A549 (cell line): ENCODE measurements at regions not wholly inside any gene's neighbourhood (a gene's known extent, or its start where the extent isn't known, plus 50 kb on each side); places are given as distances from the start of the nearest gene placed in this dataset.
"Not testable (repeated sequence)": the region's sequence is repeated elsewhere in the genome, so short reads cannot be mapped to it uniquely, and the experiment has no call there.

ENCODE experiments used
- ATAC-seq, 2 experiments: fragments of 200-7000 bp in 1 of 2; fragments of >200 bp in 1 of 2; cut with Nextera tagmentation in 1 of 2; cut with Tn5 transposase in 1 of 2; 3 replicates each; pipeline versions ENCODE4 v1.8.0 to v1.9.1; 2018 to 2020; ENCODE audit warnings: mild to moderate bottlenecking in 1 of 2, moderate library complexity in 1 of 2
- CTCF ChIA-PET: fragments of 300-600 bp; sonication (Branson Sonifier 250); formaldehyde crosslinking; extraction: SDS; loops from one replicate; lab custom pipeline; 2021; ENCODE audit warnings: antibody characterized with exemption, inconsistent platforms; lab: Yijun Ruan, JAX
- POLR2A ChIA-PET: fragments of 350-600 bp; formaldehyde crosslinking; extraction: SDS; loops from one replicate; lab custom pipeline; 2021; ENCODE audit warnings: antibody characterized with exemption, inconsistent platforms; lab: Yijun Ruan, JAX
- DNase-seq, 2 experiments: peaks; one replicate each; pipeline versions ENCODE4 v3.0.0 to v3.0.0-alpha.2; 2011 to 2016; ENCODE audit warnings: low read depth in 1 of 2, low spot score in 1 of 2
- FAIRE-seq: peaks from 2 replicates; lab custom pipeline; 2011; peaks lifted over from hg19 to GRCh38; lab: Jason Lieb, UNC
- H3K27ac ChIP-seq, 2 experiments: fragments of >200 bp; sonication (Bioruptor Twin); formaldehyde crosslinking; 3 replicates each; pipeline ENCODE4 v1.5.1; 2016 to 2017
- H3K4me1 ChIP-seq: fragments of >200 bp; sonication (Bioruptor Twin); formaldehyde crosslinking; 3 replicates; pipeline ENCODE4 v1.6.1; 2016
- H3K4me2 ChIP-seq: fragments of >200 bp; sonication (Bioruptor Twin); formaldehyde crosslinking; 3 replicates; pipeline ENCODE4 v1.6.1; 2016
- H3K4me3 ChIP-seq: fragments of >200 bp; sonication (Bioruptor Twin); formaldehyde crosslinking; 3 replicates; pipeline ENCODE4 v1.5.1; 2016
- H3K9me3 ChIP-seq: fragments of >200 bp; sonication (Bioruptor Twin); formaldehyde crosslinking; 3 replicates; pipeline ENCODE4 v1.6.1; 2016
- BCL3 ChIP-seq: fragments of >200 bp; sonication (Bioruptor Twin); formaldehyde crosslinking; IDR thresholded peaks from 3 replicates; pipeline ENCODE4 v1.6.1; 2016
- CBX2 ChIP-seq: fragments of 200-600 bp; sonication (generic); IDR thresholded peaks from 2 replicates; pipeline ENCODE4 v1.6.1; 2016; ENCODE audit warnings: low read depth, mild to moderate bottlenecking, borderline replicate concordance
- CEBPB ChIP-seq, 2 experiments: fragments of >200 bp in 1 of 2; sonication (Bioruptor Twin) in 1 of 2; formaldehyde crosslinking in 1 of 2; IDR thresholded peaks; 2 replicates each; pipeline ENCODE4 v1.6.1; 2012 to 2016
- CHD4 ChIP-seq: fragments of 200-600 bp; sonication (generic); IDR thresholded peaks from 2 replicates; pipeline ENCODE4 v1.6.1; 2016; ENCODE audit warnings: antibody characterized with exemption, mild to moderate bottlenecking, borderline replicate concordance
- E2F6 ChIP-seq: IDR thresholded peaks from 2 replicates; pipeline ENCODE4 v1.6.1; 2012; ENCODE audit warnings: low read depth, borderline replicate concordance
- EHF ChIP-seq: fragments of 250-450 bp; sonication (Bioruptor Pico); IDR thresholded peaks from 2 replicates; pipeline ENCODE4 v1.5.0; 2020; ENCODE audit warnings: mild to moderate bottlenecking
- EP300 ChIP-seq, 2 experiments: fragments of >200 bp; sonication (Bioruptor Twin); formaldehyde crosslinking; IDR thresholded peaks; 2 replicates in 1 of 2; 3 replicates in 1 of 2; pipeline ENCODE4 v1.6.1; 2016 to 2017
- ESRRA ChIP-seq: fragments of 150-350 bp; IDR thresholded peaks from 2 replicates; pipeline ENCODE4 v1.6.1; 2014; ENCODE audit warnings: mild to moderate bottlenecking, low read length, borderline replicate concordance
- FOSB ChIP-seq: fragments of 250-450 bp; sonication (Bioruptor Pico); IDR thresholded peaks from 2 replicates; pipeline ENCODE4 v1.5.0; 2020; ENCODE audit warnings: mild to moderate bottlenecking, moderate library complexity
- FOSL2 ChIP-seq, 2 experiments: fragments of 450-650 bp in 1 of 2; fragments of >200 bp in 1 of 2; sonication (Bioruptor Twin) in 1 of 2; formaldehyde crosslinking; IDR thresholded peaks; 2 replicates each; pipeline versions ENCODE4 v1.5.0 to v1.6.1; 2016 to 2020; ENCODE audit warnings: mild to moderate bottlenecking in 1 of 2, moderate library complexity in 1 of 2
- HDAC2 ChIP-seq: fragments of 200-600 bp; sonication (generic); IDR thresholded peaks from 2 replicates; pipeline ENCODE4 v1.6.1; 2016
- HES2 ChIP-seq: fragments of >200 bp; sonication (Bioruptor Twin); formaldehyde crosslinking; IDR thresholded peaks from 2 replicates; pipeline ENCODE4 v1.6.1; 2016
- HOXB13 ChIP-seq: fragments of 250-450 bp; sonication (Bioruptor Pico); IDR thresholded peaks from 2 replicates; pipeline ENCODE4 v1.5.0; 2020; ENCODE audit warnings: low read depth, mild to moderate bottlenecking, moderate library complexity
- HOXB5 ChIP-seq: fragments of 250-450 bp; sonication (Bioruptor Pico); IDR thresholded peaks from 2 replicates; pipeline ENCODE4 v1.5.0; 2020; ENCODE audit warnings: mild to moderate bottlenecking, moderate library complexity
- JUN ChIP-seq, 2 experiments: fragments of >200 bp; sonication (Bioruptor Twin); formaldehyde crosslinking; IDR thresholded peaks; 2 replicates in 1 of 2; 3 replicates in 1 of 2; pipeline ENCODE4 v1.6.1; 2016 to 2017
- KDM1A ChIP-seq: fragments of 200-600 bp; sonication (generic); IDR thresholded peaks from 2 replicates; pipeline ENCODE4 v1.6.1; 2016; ENCODE audit warnings: low read depth, mild to moderate bottlenecking
- MAFK ChIP-seq: fragments of 450-650 bp; IDR thresholded peaks from 2 replicates; pipeline ENCODE4 v1.6.1; 2014; ENCODE audit not compliant: partially characterized antibody
- RAD21 ChIP-seq, 2 experiments: fragments of >200 bp in 1 of 2; sonication (Bioruptor Twin) in 1 of 2; formaldehyde crosslinking in 1 of 2; IDR thresholded peaks in 1 of 2; conservative IDR thresholded peaks in 1 of 2; 2 replicates in 1 of 2; 3 replicates in 1 of 2; pipeline ENCODE4 v1.6.1; 2012 to 2018; ENCODE audit warnings: inconsistent platforms in 1 of 2
- RNF2 ChIP-seq: fragments of 200-600 bp; sonication (generic); IDR thresholded peaks from 2 replicates; pipeline ENCODE4 v1.6.1; 2016; ENCODE audit warnings: low read depth, mild to moderate bottlenecking, antibody characterized with exemption, moderate library complexity, borderline replicate concordance
- SMC3 ChIP-seq: fragments of >200 bp; sonication (Bioruptor Twin); formaldehyde crosslinking; IDR thresholded peaks from 3 replicates; pipeline ENCODE4 v1.6.1; 2018; ENCODE audit warnings: inconsistent platforms
- SREBF2 ChIP-seq: fragments of 450-650 bp; IDR thresholded peaks from 2 replicates; pipeline ENCODE4 v1.6.1; 2014; ENCODE audit warnings: mild to moderate bottlenecking, moderate library complexity
- TP53 ChIP-seq: fragments of 250-450 bp; sonication (Bioruptor Pico); IDR thresholded peaks from 2 replicates; pipeline ENCODE4 v1.5.0; 2021; ENCODE audit warnings: mild to moderate bottlenecking, moderate library complexity
- ZFP36 ChIP-seq: fragments of 450-650 bp; IDR thresholded peaks from 2 replicates; pipeline ENCODE4 v1.6.1; 2014; ENCODE audit warnings: borderline replicate concordance; ENCODE audit not compliant: partially characterized antibody
- WGBS: methylation state at CpG from one replicate; pipeline ENCODE4 v1.1.6; 2017; ENCODE audit errors: missing lambda C conversion rate; 5-methylcytosine and 5-hydroxymethylcytosine counted together
- TF ChIP-seq, protein P1 (sequence below): IDR thresholded peaks from 2 replicates; pipeline ENCODE4 v1.6.1; 2012
- TF ChIP-seq, protein P2 (sequence below): fragments of 250-450 bp; sonication (Bioruptor Pico); IDR thresholded peaks from 2 replicates; pipeline ENCODE4 v1.5.0; 2020; ENCODE audit warnings: low read depth, mild to moderate bottlenecking, moderate library complexity

DNA sequence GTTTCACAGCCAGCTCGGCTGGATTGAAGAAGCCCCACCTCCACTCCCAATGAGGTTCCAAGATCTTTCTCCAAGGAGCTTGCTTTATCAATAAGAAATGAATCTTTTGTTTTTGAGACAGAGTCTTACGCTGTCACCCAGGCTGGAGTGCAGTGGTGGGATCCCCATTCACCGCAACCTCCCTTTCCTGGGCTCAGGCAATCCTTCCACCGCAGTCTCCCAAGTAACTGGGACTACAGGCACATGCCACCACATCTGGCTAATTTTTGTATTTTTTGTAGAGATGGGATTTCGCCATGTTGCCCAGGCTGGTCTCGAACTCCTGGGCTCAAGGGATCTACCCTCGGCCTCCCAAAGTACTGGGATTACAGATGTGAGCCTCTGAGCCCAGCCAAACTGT lies 175.3 kb downstream of the OR4M2 start:
- H3K4me2 ChIP-seq, CTCF ChIA-PET, FAIRE-seq, H3K4me3 ChIP-seq, H3K27ac ChIP-seq, POLR2A ChIA-PET, H3K9me3 ChIP-seq, ATAC-seq, DNase-seq: not testable (repeated sequence)
- H3K4me1 ChIP-seq = peaks cover 12% of the 10 kb centered on the region; the same call in 1 of the 3 replicates
- 55% methylated on average over 7 of the region's 7 CpGs for WGBS

- 16% methylated on average over 20 of the region's 20 CpGs for WGBS
Observed at GRCh38 chr15:22256389-22257046, 176.2 kb downstream of the OR4M2 start.

GRCh38 chr15:22257047-22258008 lies 177.0 kb downstream of the OR4M2 start:
- peak overlapping the region; percentile 49 for H3K4me3 ChIP-seq
- peak; percentile 79 to 93 for ATAC-seq
- POLR2A ChIA-PET = interaction anchor here (0.6 to 1.0 kb wide), 2 partner anchors 28 to 1909 kb away, joined by 3 to 5 read pairs; no protein-coding TSS in a partner anchor
- TF ChIP-seq HDAC2 = peak; percentile 99
- TF ChIP-seq HES2 = no peak
- TF ChIP-seq EP300 (IDR thresholded peaks at IDR 0.05) = no peak
- TF ChIP-seq CEBPB (IDR thresholded peaks at IDR 0.05) = no peak
- TF ChIP-seq, protein P1, sequence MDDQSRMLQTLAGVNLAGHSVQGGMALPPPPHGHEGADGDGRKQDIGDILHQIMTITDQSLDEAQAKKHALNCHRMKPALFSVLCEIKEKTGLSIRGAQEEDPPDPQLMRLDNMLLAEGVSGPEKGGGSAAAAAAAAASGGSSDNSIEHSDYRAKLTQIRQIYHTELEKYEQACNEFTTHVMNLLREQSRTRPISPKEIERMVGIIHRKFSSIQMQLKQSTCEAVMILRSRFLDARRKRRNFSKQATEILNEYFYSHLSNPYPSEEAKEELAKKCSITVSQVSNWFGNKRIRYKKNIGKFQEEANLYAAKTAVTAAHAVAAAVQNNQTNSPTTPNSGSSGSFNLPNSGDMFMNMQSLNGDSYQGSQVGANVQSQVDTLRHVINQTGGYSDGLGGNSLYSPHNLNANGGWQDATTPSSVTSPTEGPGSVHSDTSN = no peak
- TF ChIP-seq BCL3 = no peak
- TF ChIP-seq FOSL2 (IDR thresholded peaks at IDR 0.05) = no peak
- peak; percentile 57 for TF ChIP-seq FOSL2 (CRISPR knock-in tag; IDR thresholded peaks at IDR 0.05)
- TF ChIP-seq SMC3 = no peak
- TF ChIP-seq E2F6 = no peak
- TF ChIP-seq HOXB5 = no peak
- no peak for TF ChIP-seq RAD21 (conservative IDR thresholded peaks at IDR 0.05 in 1 of 2, IDR thresholded peaks at IDR 0.05 in 1 of 2)
- TF ChIP-seq, protein P2, sequence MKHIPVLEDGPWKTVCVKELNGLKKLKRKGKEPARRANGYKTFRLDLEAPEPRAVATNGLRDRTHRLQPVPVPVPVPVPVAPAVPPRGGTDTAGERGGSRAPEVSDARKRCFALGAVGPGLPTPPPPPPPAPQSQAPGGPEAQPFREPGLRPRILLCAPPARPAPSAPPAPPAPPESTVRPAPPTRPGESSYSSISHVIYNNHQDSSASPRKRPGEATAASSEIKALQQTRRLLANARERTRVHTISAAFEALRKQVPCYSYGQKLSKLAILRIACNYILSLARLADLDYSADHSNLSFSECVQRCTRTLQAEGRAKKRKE (CRISPR knock-in tag) = no peak
- no peak for TF ChIP-seq EHF (CRISPR knock-in tag)
- no peak for TF ChIP-seq MAFK
- no peak for TF ChIP-seq HOXB13 (CRISPR knock-in tag)
- no peak for TF ChIP-seq RNF2
- no peak for TF ChIP-seq TP53 (CRISPR knock-in tag)
- no peak for TF ChIP-seq ESRRA
- TF ChIP-seq CHD4 = peak; percentile 93
- TF ChIP-seq SREBF2 = no peak
- TF ChIP-seq FOSB = no peak
- no peak for TF ChIP-seq CBX2
- peak in 1 of 2 experiments; percentile 77; a peak in 2 of 5 replicates for TF ChIP-seq JUN (IDR thresholded peaks at IDR 0.05)
- peak; percentile 81 for TF ChIP-seq ZFP36
- peak; percentile 99 for TF ChIP-seq KDM1A

More at GRCh38 chr15:22256389-22257046, 176.2 kb downstream of the OR4M2 start:
- H3K4me1 ChIP-seq = peaks cover 13% of the 10 kb centered on the region; the same call in 1 of the 3 replicates
- peak in 1 of 2 experiments; percentile 36; a peak in 3 of 6 replicates for ATAC-seq
- CTCF ChIA-PET = interaction anchor here (1.4 kb wide), 1 partner anchor 32 kb away, joined by 5 read pairs; no protein-coding TSS in a partner anchor
- peak overlapping the region; percentile 62 for H3K4me2 ChIP-seq
- peak overlapping the region; percentile 56 to 73 for H3K27ac ChIP-seq
- peak in 1 of 2 experiments; percentile 26 for DNase-seq
- POLR2A ChIA-PET, FAIRE-seq, H3K9me3 ChIP-seq: not testable (repeated sequence)
- peak overlapping the region; percentile 49 for H3K4me3 ChIP-seq

More at GRCh38 chr15:22257047-22258008, 177.0 kb downstream of the OR4M2 start:
- 0 out of 3 replicates have a peak, but pooled peaks cover 3% of the 10 kb centered on the region for H3K9me3 ChIP-seq
- 68% methylated on average over 109 of the region's 109 CpGs for WGBS
- DNase-seq = peak; percentile 77 to 92
- FAIRE-seq = no peak
- H3K27ac ChIP-seq = peak overlapping the region; percentile 56 to 84
- peak overlapping the region; percentile 62 for H3K4me2 ChIP-seq
- H3K4me1 ChIP-seq = peaks cover 11% of the 10 kb centered on the region; the same call in 1 of the 3 replicates
- CTCF ChIA-PET = interaction anchor here (1.4 kb wide), 1 partner anchor 33 kb away, joined by 5 read pairs; no protein-coding TSS in a partner anchor
